Choroid plexus epithelial cell (primary cell): ENCODE measurements at regions not wholly inside any gene's neighbourhood (a gene's known extent, or its start where the extent isn't known, plus 50 kb on each side); places are given as distances from the start of the nearest gene placed in this dataset.

ENCODE experiments used
- DNase-seq: peaks from one replicate; pipeline ENCODE4 v3.0.0-alpha.2; 2010; ENCODE audit warnings: low read depth
- H3K4me3 ChIP-seq: 2 replicates; pipeline ENCODE4 v1.5.1; 2011; ENCODE audit warnings: low read depth, mild to moderate bottlenecking, control low read depth, low read length, moderate library complexity
- CTCF ChIP-seq: conservative IDR thresholded peaks from 2 replicates; pipeline ENCODE4 v1.5.1; 2011; ENCODE audit warnings: low read depth, mild to moderate bottlenecking, control low read depth, inconsistent platforms, low read length, moderate library complexity

GRCh38 chr10:128855618-128856428 is 611.2 kb upstream of the MGMT start:
- DNase-seq, result no peak
- no peak overlapping the region for H3K4me3 ChIP-seq
- TF ChIP-seq CTCF, result no peak

- DNase-seq, result peak; percentile 19
- peak; percentile 41 for TF ChIP-seq CTCF
Observed at GRCh38 chr10:128859738-128860386, 607.2 kb upstream of the MGMT start.

GRCh38 chr10:128860574-128860973 is 606.5 kb upstream of the MGMT start:
- no peak overlapping the region for H3K4me3 ChIP-seq
- no peak for DNase-seq
- TF ChIP-seq CTCF, result no peak

More at GRCh38 chr10:128859738-128860386, 607.2 kb upstream of the MGMT start:
- no peak overlapping the region for H3K4me3 ChIP-seq

- no peak for DNase-seq
- H3K4me3 ChIP-seq, result no peak overlapping the region
- TF ChIP-seq CTCF, result no peak
Observed at GRCh38 chr10:128861018-128861901, 605.8 kb upstream of the MGMT start.

GRCh38 chr10:128863411-128863810 is 603.6 kb upstream of the MGMT start:
- no peak overlapping the region for H3K4me3 ChIP-seq
- DNase-seq, result no peak
- no peak for TF ChIP-seq CTCF

GRCh38 chr10:128863823-128864405 is 603.1 kb upstream of the MGMT start:
- no peak for DNase-seq
- no peak for TF ChIP-seq CTCF
- H3K4me3 ChIP-seq, result no peak overlapping the region
